ENCODE measurements at regions not wholly inside any gene's neighbourhood (a gene's known extent, or its start where the extent isn't known, plus 50 kb on each side); places are given as distances from the start of the nearest gene placed in this dataset.

- Mint-ChIP-seq H3K4me1 (peaks cover 21% of the 10 kb centered on the region), H3K36me3 (peaks cover 31% of the 10 kb centered on the region), H3K27me3 (ENCODE audit: low read depth) (no peaks in the 10 kb centered on the region; the same call in 1 of the 2 replicates), H3K9me3 (peaks cover 49% of the 10 kb centered on the region), H3K4me3 (no peak overlapping the region), H3K27ac (no peak overlapping the region)
- ATAC-seq (no peak), DNase-seq (ENCODE audit: low spot score) (no peak)
- ChIA-PET CTCF (no interaction called here), POLR2A (no interaction called here)
- TF ChIP-seq AR (CRISPR knock-in tag; IDR thresholded peaks at IDR 0.05), result no peak
- TF ChIP-seq MLX (CRISPR knock-in tag; IDR thresholded peaks at IDR 0.05), result no peak
- no peak for TF ChIP-seq NFE2L1 (CRISPR knock-in tag; IDR thresholded peaks at IDR 0.05)
- no peak for TF ChIP-seq ERG (CRISPR knock-in tag; IDR thresholded peaks at IDR 0.05)
These were observed 222.8 kb downstream of the SPATA18 start for GRCh38 chr4:52273885-52274284.

- CTCF ChIA-PET, result no interaction called here
These were observed 237.2 kb downstream of the SPATA18 start for GRCh38 chr4:52288212-52288855.

More at GRCh38 chr4:52288212-52288855, 237.2 kb downstream of the SPATA18 start:
- no peaks in the 10 kb centered on the region for H3K4me1 Mint-ChIP-seq
- no peak overlapping the region for H3K27ac Mint-ChIP-seq
- no peaks in the 10 kb centered on the region for H3K9me3 Mint-ChIP-seq
- ATAC-seq (no peak), DNase-seq (ENCODE audit: low spot score) (no peak)
- H3K36me3 Mint-ChIP-seq, result no peaks in the 10 kb centered on the region
- H3K27me3 Mint-ChIP-seq (ENCODE audit: low read depth), result no peaks in the 10 kb centered on the region
- POLR2A ChIA-PET, result no interaction called here
- TF ChIP-seq ESRRA (CRISPR knock-in tag; IDR thresholded peaks at IDR 0.05; ENCODE audit: borderline replicate concordance) (no peak), KAT7 (CRISPR knock-in tag; IDR thresholded peaks at IDR 0.05; ENCODE audit: borderline replicate concordance) (no peak), ZNF219 (CRISPR knock-in tag; IDR thresholded peaks at IDR 0.05; ENCODE audit: borderline replicate concordance) (no peak), ARID4B (CRISPR knock-in tag; IDR thresholded peaks at IDR 0.05; ENCODE audit: borderline replicate concordance) (no peak), TCF7 (CRISPR knock-in tag; IDR thresholded peaks at IDR 0.05; ENCODE audit: low read depth) (no peak), ATF2 (CRISPR knock-in tag; IDR thresholded peaks at IDR 0.05; ENCODE audit: borderline replicate concordance, low read depth) (no peak), STAT6 (CRISPR knock-in tag; conservative IDR thresholded peaks at IDR 0.05; ENCODE audit: low read depth) (no peak), FOXP1 (CRISPR knock-in tag; IDR thresholded peaks at IDR 0.05; ENCODE audit: borderline replicate concordance) (no peak), SMAD4 (CRISPR knock-in tag; IDR thresholded peaks at IDR 0.05) (no peak), RORB (CRISPR knock-in tag; IDR thresholded peaks at IDR 0.05) (no peak), TP53 (CRISPR knock-in tag; IDR thresholded peaks at IDR 0.05) (no peak)
- no peak overlapping the region for H3K4me3 Mint-ChIP-seq
